Mucosa of gallbladder (tissue), 1 donor: ENCODE measurements at regions not wholly inside any gene's neighbourhood (a gene's known extent, or its start where the extent isn't known, plus 50 kb on each side); places are given as distances from the start of the nearest gene placed in this dataset.
"Not testable (repeated sequence)": the region's sequence is repeated elsewhere in the genome, so short reads cannot be mapped to it uniquely, and the experiment has no call there.

Experiments used
- DNase-seq: peaks from one replicate; pipeline ENCODE4 v3.0.0-alpha.2; 2020; ENCODE audit warnings: low spot score
- donor health status: DM: no; HTN: no; CAD: no.

- no peak for DNase-seq
Observed at GRCh38 chr7:22066522-22066921, 120.8 kb upstream of the CDCA7L start.

- DNase-seq = no peak
Observed at GRCh38 chr7:22064816-22065215, 119.1 kb upstream of the CDCA7L start.

GRCh38 chr7:22061775-22062174, 116.1 kb upstream of the CDCA7L start:
- no peak for DNase-seq

GRCh38 chr7:22060863-22061262, 115.2 kb upstream of the CDCA7L start:
- no peak for DNase-seq

GRCh38 chr7:22060197-22060596, 114.5 kb upstream of the CDCA7L start:
- DNase-seq = no peak

GRCh38 chr7:22055226-22055625, 109.5 kb upstream of the CDCA7L start:
- no peak for DNase-seq

GRCh38 chr7:22052674-22053365, 107.1 kb upstream of the CDCA7L start:
- no peak for DNase-seq

GRCh38 chr7:22051886-22052673, 106.4 kb upstream of the CDCA7L start:
- DNase-seq = no peak

- DNase-seq = no peak
Observed at GRCh38 chr7:22049766-22050500, 104.2 kb upstream of the CDCA7L start.

GRCh38 chr7:22043367-22043766, 97.7 kb upstream of the CDCA7L start:
- no peak for DNase-seq

GRCh38 chr7:22040923-22041595, 95.4 kb upstream of the CDCA7L start:
- DNase-seq = no peak

- no peak for DNase-seq
Observed at GRCh38 chr7:22039670-22040069, 94.0 kb upstream of the CDCA7L start.

GRCh38 chr7:22032356-22032755, 86.7 kb upstream of the CDCA7L start:
- DNase-seq = not testable (repeated sequence)

- not testable (repeated sequence) for DNase-seq
Observed at GRCh38 chr7:22028656-22029055, 83.0 kb upstream of the CDCA7L start.

- no peak for DNase-seq
Observed at GRCh38 chr7:22027475-22027874, 81.8 kb upstream of the CDCA7L start.

GRCh38 chr7:22025983-22026382, 80.3 kb upstream of the CDCA7L start:
- no peak for DNase-seq

- DNase-seq = no peak
Observed at GRCh38 chr7:22025075-22025474, 79.4 kb upstream of the CDCA7L start.

GRCh38 chr7:22019931-22020330, 74.2 kb upstream of the CDCA7L start:
- DNase-seq = no peak

GRCh38 chr7:22016507-22016906, 70.8 kb upstream of the CDCA7L start:
- no peak for DNase-seq

- no peak for DNase-seq
Observed at GRCh38 chr7:22013711-22014110, 68.0 kb upstream of the CDCA7L start.

- no peak for DNase-seq
Observed at GRCh38 chr7:22008683-22009082, 63.0 kb upstream of the CDCA7L start.

GRCh38 chr7:22008087-22008486, 62.4 kb upstream of the CDCA7L start:
- DNase-seq = no peak
